SJCRH30 (cell line): ENCODE measurements at regions not wholly inside any gene's neighbourhood (a gene's known extent, or its start where the extent isn't known, plus 50 kb on each side); places are given as distances from the start of the nearest gene placed in this dataset.
"Not testable (repeated sequence)": the region's sequence is repeated elsewhere in the genome, so short reads cannot be mapped to it uniquely, and the experiment has no call there.

Experiments
- DNase-seq, 2 experiments: peaks; one replicate each; pipeline ENCODE4 v3.0.0-alpha.2; 2015 to 2020
- H3K27ac ChIP-seq: fragments of 250-450 bp; sonication (Bioruptor Pico); 2 replicates; pipeline ENCODE4 v1.5.1; 2020; ENCODE audit warnings: mild to moderate bottlenecking, moderate library complexity
- H3K27me3 ChIP-seq: fragments of 250-450 bp; sonication (Bioruptor Pico); 2 replicates; pipeline ENCODE4 v1.5.1; 2020; ENCODE audit warnings: mild to moderate bottlenecking, moderate library complexity
- H3K36me3 ChIP-seq: fragments of 250-450 bp; sonication (Bioruptor Pico); 2 replicates; pipeline ENCODE4 v1.5.1; 2020; ENCODE audit warnings: mild to moderate bottlenecking, moderate library complexity
- H3K4me1 ChIP-seq: fragments of 250-450 bp; sonication (Bioruptor Pico); 2 replicates; pipeline ENCODE4 v1.5.1; 2020; ENCODE audit warnings: mild to moderate bottlenecking, moderate library complexity
- H3K4me3 ChIP-seq: fragments of 250-450 bp; sonication (Bioruptor Pico); 2 replicates; pipeline ENCODE4 v1.5.1; 2020; ENCODE audit warnings: mild to moderate bottlenecking, moderate library complexity
- H3K9me3 ChIP-seq: fragments of 250-450 bp; sonication (Bioruptor Pico); replicated peaks from 2 replicates; pipeline ENCODE4 v1.5.1; 2020; ENCODE audit warnings: mild to moderate bottlenecking, moderate library complexity

- no peaks in the 10 kb centered on the region for H3K36me3 ChIP-seq
- no peak for DNase-seq
- H3K27ac ChIP-seq, result no peak overlapping the region
- no peak overlapping the region for H3K4me3 ChIP-seq
- H3K9me3 ChIP-seq, result no peaks in the 10 kb centered on the region
- H3K4me1 ChIP-seq, result no peaks in the 10 kb centered on the region
- H3K27me3 ChIP-seq, result no peaks in the 10 kb centered on the region
These were observed 752.9 kb downstream of the RAPGEF2 start for GRCh38 chr4:159855731-159856130.

- Histone ChIP-seq H3K9me3 (no peaks in the 10 kb centered on the region), H3K27me3 (no peaks in the 10 kb centered on the region), H3K27ac (no peak overlapping the region), H3K4me3 (no peak overlapping the region), H3K4me1 (no peaks in the 10 kb centered on the region), H3K36me3 (no peaks in the 10 kb centered on the region)
- DNase-seq, result peak in 1 of 2 experiments; percentile 3
These were observed 753.6 kb downstream of the RAPGEF2 start for GRCh38 chr4:159856451-159856850.

GRCh38 chr4:159859656-159860148 is 756.8 kb downstream of the RAPGEF2 start:
- no peak for DNase-seq
- H3K9me3 ChIP-seq, result no peaks in the 10 kb centered on the region
- H3K4me1 ChIP-seq, result no peaks in the 10 kb centered on the region
- no peak overlapping the region for H3K27ac ChIP-seq
- H3K27me3 ChIP-seq, result no peaks in the 10 kb centered on the region
- no peaks in the 10 kb centered on the region for H3K36me3 ChIP-seq
- no peak overlapping the region for H3K4me3 ChIP-seq

- Histone ChIP-seq H3K9me3 (no peaks in the 10 kb centered on the region), H3K4me1 (no peaks in the 10 kb centered on the region), H3K36me3 (no peaks in the 10 kb centered on the region), H3K27me3 (no peaks in the 10 kb centered on the region), H3K4me3 (no peak overlapping the region), H3K27ac (no peak overlapping the region)
- DNase-seq, result no peak
These were observed 758.1 kb downstream of the RAPGEF2 start for GRCh38 chr4:159860945-159861344.

GRCh38 chr4:159864337-159864736 is 761.5 kb downstream of the RAPGEF2 start:
- Histone ChIP-seq H3K27ac (no peak overlapping the region), H3K36me3 (no peaks in the 10 kb centered on the region), H3K9me3 (no peaks in the 10 kb centered on the region), H3K27me3 (no peaks in the 10 kb centered on the region), H3K4me1 (no peaks in the 10 kb centered on the region), H3K4me3 (no peak overlapping the region)
- no peak for DNase-seq

DNA sequence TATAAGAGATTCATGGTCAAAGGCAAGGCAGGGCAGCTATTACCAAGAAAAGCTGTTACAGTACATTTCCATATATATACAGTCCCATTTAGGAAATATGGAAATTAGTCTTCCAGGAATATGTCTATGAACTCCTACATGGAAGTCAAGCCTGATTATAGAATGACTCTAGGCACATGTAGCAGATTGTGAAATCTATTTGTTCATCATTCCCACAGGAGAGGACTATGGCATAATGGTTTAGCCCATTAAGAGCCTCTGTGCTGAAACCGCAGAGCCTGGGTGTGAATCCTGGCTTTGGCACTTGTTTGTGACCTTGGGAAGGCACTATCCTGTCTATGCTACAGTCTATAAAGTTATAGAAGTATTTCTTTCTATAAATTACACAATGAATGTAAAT is 764.8 kb downstream of the RAPGEF2 start:
- H3K9me3 ChIP-seq, result no peaks in the 10 kb centered on the region
- no peaks in the 10 kb centered on the region for H3K4me1 ChIP-seq
- no peaks in the 10 kb centered on the region for H3K27me3 ChIP-seq
- no peak for DNase-seq
- no peaks in the 10 kb centered on the region for H3K36me3 ChIP-seq
- no peak overlapping the region for H3K4me3 ChIP-seq
- no peak overlapping the region for H3K27ac ChIP-seq

- not testable (repeated sequence) for H3K36me3 ChIP-seq, H3K27ac ChIP-seq, H3K4me1 ChIP-seq, H3K27me3 ChIP-seq, DNase-seq, H3K4me3 ChIP-seq, H3K9me3 ChIP-seq
These were observed 766.1 kb downstream of the RAPGEF2 start for GRCh38 chr4:159868936-159869335.

DNA sequence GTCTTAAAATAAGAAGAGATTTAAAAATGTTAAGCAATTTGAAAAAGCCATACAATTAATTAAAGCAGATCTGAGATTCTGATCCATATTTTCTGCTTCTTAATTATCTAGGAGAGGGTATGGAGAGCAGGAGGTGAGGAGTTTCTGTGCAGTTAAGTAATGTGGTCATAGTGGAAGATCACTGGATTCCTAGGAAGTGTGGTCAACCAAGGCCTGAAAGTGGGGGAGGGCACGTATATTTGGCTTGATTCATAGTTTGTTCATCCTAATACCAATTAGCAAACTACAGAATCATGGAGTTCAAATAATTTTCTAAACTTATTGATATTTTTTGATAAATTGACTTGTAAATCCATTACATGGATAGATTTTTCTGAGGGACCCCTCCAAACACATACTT is 768.3 kb downstream of the RAPGEF2 start:
- no peak overlapping the region for H3K27ac ChIP-seq
- no peaks in the 10 kb centered on the region for H3K4me1 ChIP-seq
- no peaks in the 10 kb centered on the region for H3K27me3 ChIP-seq
- no peaks in the 10 kb centered on the region for H3K36me3 ChIP-seq
- no peaks in the 10 kb centered on the region for H3K9me3 ChIP-seq
- no peak for DNase-seq
- H3K4me3 ChIP-seq, result no peak overlapping the region

GRCh38 chr4:159881158-159881557 is 778.3 kb downstream of the RAPGEF2 start:
- Histone ChIP-seq H3K27me3 (no peaks in the 10 kb centered on the region), H3K4me3 (no peak overlapping the region), H3K27ac (no peak overlapping the region), H3K36me3 (no peaks in the 10 kb centered on the region), H3K9me3 (no peaks in the 10 kb centered on the region), H3K4me1 (no peaks in the 10 kb centered on the region)
- DNase-seq, result no peak

DNA sequence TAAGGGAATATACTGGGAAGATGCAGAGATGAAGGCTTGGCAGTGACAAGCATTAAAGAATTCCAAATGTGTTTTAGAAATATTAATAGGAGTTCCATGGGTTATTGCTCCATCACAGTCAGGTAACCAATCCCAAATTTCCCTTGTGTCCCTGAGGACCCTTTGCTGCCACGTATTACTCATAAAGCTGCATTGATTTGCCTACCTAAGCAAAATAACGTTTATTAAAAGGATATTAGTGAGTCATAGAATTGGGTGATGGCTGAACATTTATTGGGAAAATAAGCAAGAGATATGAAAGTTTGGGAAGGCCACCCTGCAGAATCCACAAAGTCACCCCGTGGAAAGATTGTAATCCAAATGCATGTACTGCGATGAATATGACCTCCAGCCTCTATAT is 782.1 kb downstream of the RAPGEF2 start:
- H3K27ac ChIP-seq, result no peak overlapping the region
- no peak for DNase-seq
- no peaks in the 10 kb centered on the region for H3K27me3 ChIP-seq
- no peaks in the 10 kb centered on the region for H3K36me3 ChIP-seq
- no peaks in the 10 kb centered on the region for H3K4me1 ChIP-seq
- no peak overlapping the region for H3K4me3 ChIP-seq
- H3K9me3 ChIP-seq, result no peaks in the 10 kb centered on the region

GRCh38 chr4:159899596-159899995 is 796.7 kb downstream of the RAPGEF2 start:
- no peak overlapping the region for H3K27ac ChIP-seq
- no peaks in the 10 kb centered on the region for H3K9me3 ChIP-seq
- H3K4me1 ChIP-seq, result no peaks in the 10 kb centered on the region
- no peak for DNase-seq
- H3K27me3 ChIP-seq, result no peaks in the 10 kb centered on the region
- no peaks in the 10 kb centered on the region for H3K36me3 ChIP-seq
- no peak overlapping the region for H3K4me3 ChIP-seq

DNA sequence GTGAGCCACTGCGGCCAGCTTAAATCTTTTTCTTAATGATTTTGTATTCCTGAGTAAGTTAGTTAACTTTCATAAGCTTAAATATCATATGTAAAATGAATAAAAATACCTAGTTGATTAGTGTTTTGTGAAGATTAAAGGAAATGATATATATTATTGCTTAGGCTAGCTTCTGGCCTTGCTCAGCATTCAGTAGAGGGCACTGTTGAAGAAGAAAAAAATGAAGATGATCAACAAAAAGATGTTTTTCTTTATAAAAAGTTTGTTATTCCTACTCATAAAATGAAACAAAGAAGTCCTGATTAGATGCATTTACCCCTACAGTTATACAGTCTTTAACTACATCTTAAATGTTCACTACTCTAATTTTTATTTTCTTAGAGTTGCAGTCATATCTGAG is 797.7 kb downstream of the RAPGEF2 start:
- Histone ChIP-seq H3K4me3 (no peak overlapping the region), H3K27ac (no peak overlapping the region), H3K4me1 (no peaks in the 10 kb centered on the region), H3K27me3 (no peaks in the 10 kb centered on the region), H3K9me3 (no peaks in the 10 kb centered on the region), H3K36me3 (no peaks in the 10 kb centered on the region)
- DNase-seq, result no peak

- Histone ChIP-seq H3K27me3 (no peaks in the 10 kb centered on the region), H3K36me3 (no peaks in the 10 kb centered on the region), H3K4me3 (no peak overlapping the region), H3K4me1 (no peaks in the 10 kb centered on the region), H3K9me3 (no peaks in the 10 kb centered on the region), H3K27ac (no peak overlapping the region)
- DNase-seq, result no peak
These were observed 799.8 kb downstream of the RAPGEF2 start for GRCh38 chr4:159902648-159903047.

GRCh38 chr4:159904906-159905305 is 802.0 kb downstream of the RAPGEF2 start:
- Histone ChIP-seq H3K27me3 (no peaks in the 10 kb centered on the region), H3K9me3 (no peaks in the 10 kb centered on the region), H3K27ac (no peak overlapping the region), H3K4me3 (no peak overlapping the region), H3K36me3 (no peaks in the 10 kb centered on the region), H3K4me1 (no peaks in the 10 kb centered on the region)
- peak; percentile 9 to 30 for DNase-seq

- Histone ChIP-seq H3K27me3 (no peaks in the 10 kb centered on the region), H3K27ac (no peak overlapping the region), H3K9me3 (no peaks in the 10 kb centered on the region), H3K4me3 (no peak overlapping the region), H3K4me1 (no peaks in the 10 kb centered on the region), H3K36me3 (no peaks in the 10 kb centered on the region)
- no peak for DNase-seq
These were observed 803.2 kb downstream of the RAPGEF2 start for GRCh38 chr4:159906051-159906450.

DNA sequence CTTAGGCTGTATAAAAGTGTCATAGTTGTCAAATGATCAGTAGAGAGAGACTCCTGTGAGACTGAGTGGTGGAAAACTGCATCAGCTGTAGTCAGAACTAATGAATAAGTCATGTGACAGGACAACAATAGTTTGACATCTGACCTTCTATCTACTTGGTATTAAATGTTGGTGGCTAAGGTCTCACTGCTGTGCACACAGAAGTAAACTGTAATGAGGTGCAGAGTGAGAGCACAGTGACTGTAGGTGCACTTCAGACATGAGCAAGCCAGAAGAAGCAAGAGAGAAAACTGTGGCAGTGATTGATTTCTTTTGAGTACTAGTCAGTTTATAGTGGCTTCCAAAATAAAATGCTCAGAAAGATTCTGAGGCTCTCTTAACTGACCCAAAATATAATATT is 803.6 kb downstream of the RAPGEF2 start:
- Histone ChIP-seq H3K36me3 (no peaks in the 10 kb centered on the region), H3K9me3 (no peaks in the 10 kb centered on the region), H3K4me3 (no peak overlapping the region), H3K27ac (no peak overlapping the region), H3K4me1 (no peaks in the 10 kb centered on the region), H3K27me3 (no peaks in the 10 kb centered on the region)
- DNase-seq, result no peak

- DNase-seq, result no peak
- no peak overlapping the region for H3K4me3 ChIP-seq
- H3K27ac ChIP-seq, result no peak overlapping the region
- no peaks in the 10 kb centered on the region for H3K36me3 ChIP-seq
- no peaks in the 10 kb centered on the region for H3K9me3 ChIP-seq
- H3K27me3 ChIP-seq, result no peaks in the 10 kb centered on the region
- H3K4me1 ChIP-seq, result no peaks in the 10 kb centered on the region
These were observed 807.8 kb downstream of the RAPGEF2 start for GRCh38 chr4:159910721-159911120.
